Limb (tissue), 2 donors: ENCODE measurements at regions not wholly inside any gene's neighbourhood (a gene's known extent, or its start where the extent isn't known, plus 50 kb on each side); places are given as distances from the start of the nearest gene placed in this dataset.
A peak's percentile ranks its signal among the peaks of the same experiment; 100 is the strongest.
"Not testable (repeated sequence)": the region's sequence is repeated elsewhere in the genome, so short reads cannot be mapped to it uniquely, and the experiment has no call there.

Experiments
- DNase-seq, 2 donors: peaks; one replicate each; pipeline ENCODE4 v3.0.0-alpha.2; 2016; ENCODE audit errors: extremely low spot score in 2 of 2

- no peak for DNase-seq
These were observed 368.5 kb upstream of the SNX7 start for GRCh38 chr1:98292994-98293393.

DNA sequence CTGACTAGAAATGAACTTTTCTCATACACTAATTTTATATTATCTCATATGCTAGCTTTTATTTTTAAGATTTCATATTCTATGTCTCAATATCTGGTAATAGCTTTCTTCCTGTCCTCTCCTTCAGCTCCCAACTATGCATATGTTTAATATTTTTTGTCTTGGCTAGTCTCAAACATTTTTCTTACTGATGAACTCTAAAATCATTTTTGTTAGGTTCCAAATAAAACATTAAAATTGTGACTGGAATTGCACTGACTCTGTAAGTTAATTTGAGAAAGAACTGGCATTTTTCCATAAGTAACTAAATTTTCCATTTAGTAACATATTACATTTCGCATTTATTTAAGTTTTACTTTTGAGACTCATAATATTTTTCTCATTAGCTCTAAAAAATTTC is 368.5 kb upstream of the DPYD start:
- no peak for DNase-seq

- no peak for DNase-seq
These were observed 367.7 kb upstream of the DPYD start for GRCh38 chr1:98288494-98288893.

DNA sequence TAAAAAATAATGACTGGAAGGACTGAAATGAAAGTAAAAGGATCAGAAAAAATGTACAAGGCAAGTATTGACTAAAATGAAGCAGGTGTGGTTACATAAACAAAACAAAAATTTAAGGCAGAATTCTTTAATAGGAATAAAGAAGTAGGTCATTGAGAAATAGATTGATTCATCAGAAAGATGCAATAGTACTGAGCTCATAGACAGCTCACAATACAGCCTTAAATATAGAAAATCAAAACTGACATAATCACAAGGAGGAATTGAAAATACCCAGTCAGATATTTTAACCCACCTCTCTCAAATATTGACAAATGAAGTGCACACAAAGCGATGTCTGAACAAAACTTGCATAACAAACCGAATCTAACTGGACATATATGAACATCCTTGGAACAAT is 366.8 kb upstream of the DPYD start:
- DNase-seq, result no peak

DNA sequence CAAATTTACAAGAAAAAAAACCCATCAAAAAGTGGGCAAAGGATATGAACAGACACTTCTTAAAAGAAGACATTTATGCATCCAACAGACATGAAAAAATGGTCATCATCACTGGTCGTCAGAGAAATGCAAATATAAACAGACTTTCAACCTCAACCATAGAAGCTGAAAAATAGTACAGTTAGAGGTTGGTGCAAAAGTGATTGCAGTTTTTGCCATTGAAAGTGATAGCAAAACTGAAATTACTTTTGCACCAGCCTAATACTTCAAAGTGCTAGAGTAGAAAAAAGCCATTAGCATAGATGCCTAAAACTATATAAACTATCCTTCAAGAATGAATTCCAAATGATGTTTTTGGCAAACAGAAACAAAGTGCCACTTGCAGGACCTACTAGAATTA is 365.8 kb upstream of the DPYD start:
- DNase-seq, result no peak

DNA sequence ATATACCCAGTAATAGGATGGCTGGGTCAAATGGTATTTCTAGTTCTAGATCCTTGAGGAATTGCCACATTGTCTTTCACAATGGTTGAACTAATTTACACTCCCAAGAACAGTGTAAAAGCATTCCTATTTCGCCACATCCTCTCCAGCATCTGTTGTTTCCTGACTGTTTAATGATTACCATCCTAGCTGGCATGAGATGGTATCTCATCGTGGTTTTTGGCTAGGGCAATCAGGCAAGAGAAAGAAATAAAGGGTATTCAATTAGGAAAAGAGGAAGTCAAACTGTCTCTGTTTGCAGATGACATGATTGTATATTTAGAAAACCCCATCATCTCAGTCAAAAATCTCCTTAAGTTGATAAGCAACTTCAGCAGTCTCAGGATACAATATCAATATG is 364.5 kb upstream of the DPYD start:
- not testable (repeated sequence) for DNase-seq

GRCh38 chr1:98280049-98280448 is 359.2 kb upstream of the DPYD start:
- no peak for DNase-seq

- no peak for DNase-seq
These were observed 357.2 kb upstream of the DPYD start for GRCh38 chr1:98278055-98278454.

- DNase-seq, result no peak
These were observed 356.3 kb upstream of the DPYD start for GRCh38 chr1:98277118-98277517.

- no peak for DNase-seq
These were observed 355.7 kb upstream of the DPYD start for GRCh38 chr1:98276514-98276913.

DNA sequence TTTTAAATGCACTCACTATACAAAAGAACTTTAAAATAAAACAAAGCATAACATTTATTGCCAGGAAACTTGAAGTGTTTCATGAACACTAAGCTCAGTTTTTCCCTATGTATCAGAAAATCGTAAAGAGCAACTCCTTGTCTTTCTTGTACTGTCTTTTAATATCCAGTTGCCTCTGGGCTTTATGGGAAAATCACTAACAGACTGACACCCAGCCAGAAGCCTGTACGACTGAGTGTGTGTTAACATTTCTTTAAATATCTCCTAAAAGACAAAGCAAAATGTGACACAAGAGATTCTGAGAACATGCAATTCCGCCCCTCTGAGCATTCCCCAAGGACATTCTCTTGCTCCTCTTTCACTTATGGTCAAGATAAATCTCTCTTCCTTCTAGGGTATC is 347.5 kb upstream of the DPYD start:
- DNase-seq, result peak in 1 of 2 donors; percentile 24

- DNase-seq, result no peak
These were observed 346.6 kb upstream of the DPYD start for GRCh38 chr1:98267423-98267822.

GRCh38 chr1:98264727-98265126 is 343.9 kb upstream of the DPYD start:
- DNase-seq, result no peak

- DNase-seq, result no peak
These were observed 340.0 kb upstream of the DPYD start for GRCh38 chr1:98260839-98261238.

- DNase-seq, result no peak
These were observed 339.6 kb upstream of the DPYD start for GRCh38 chr1:98260412-98260811.

DNA sequence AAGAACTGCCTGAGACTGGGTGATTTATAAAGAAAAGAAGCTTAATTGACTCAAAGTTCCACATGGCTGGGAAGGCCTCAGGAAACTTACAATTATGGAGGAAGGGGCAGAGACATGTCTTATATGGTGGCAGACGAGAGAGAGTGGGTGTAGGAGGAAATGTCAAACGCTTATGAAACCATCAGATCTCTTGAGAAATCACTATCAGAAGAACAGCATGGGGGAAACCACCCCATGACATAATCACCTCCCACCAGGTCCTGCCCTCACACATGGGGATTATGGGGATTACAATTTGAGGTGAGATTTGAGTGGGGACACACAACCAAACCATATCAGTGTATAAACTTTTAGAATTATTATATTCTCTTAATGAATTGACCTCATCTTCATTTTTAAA is 335.9 kb upstream of the DPYD start:
- DNase-seq, result no peak

DNA sequence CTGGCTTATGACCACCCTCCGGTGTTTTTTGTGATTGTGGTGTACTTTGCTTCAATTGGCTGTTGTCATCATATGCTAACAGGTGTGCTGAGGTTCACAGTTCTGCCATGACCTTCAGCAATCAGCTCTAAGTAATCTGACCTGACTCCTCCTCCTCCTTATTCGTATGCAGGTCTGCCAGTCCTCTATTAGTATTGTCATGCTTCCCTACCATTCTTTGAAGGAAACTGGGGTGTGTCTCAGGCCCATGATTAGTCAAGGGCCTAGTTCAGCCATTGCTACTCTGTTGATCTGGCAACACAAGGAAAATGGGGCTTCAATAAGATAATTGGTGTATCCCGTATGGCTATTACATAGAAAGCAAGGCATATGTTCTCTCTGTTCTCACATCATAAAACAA is 332.3 kb upstream of the DPYD start:
- no peak for DNase-seq

DNA sequence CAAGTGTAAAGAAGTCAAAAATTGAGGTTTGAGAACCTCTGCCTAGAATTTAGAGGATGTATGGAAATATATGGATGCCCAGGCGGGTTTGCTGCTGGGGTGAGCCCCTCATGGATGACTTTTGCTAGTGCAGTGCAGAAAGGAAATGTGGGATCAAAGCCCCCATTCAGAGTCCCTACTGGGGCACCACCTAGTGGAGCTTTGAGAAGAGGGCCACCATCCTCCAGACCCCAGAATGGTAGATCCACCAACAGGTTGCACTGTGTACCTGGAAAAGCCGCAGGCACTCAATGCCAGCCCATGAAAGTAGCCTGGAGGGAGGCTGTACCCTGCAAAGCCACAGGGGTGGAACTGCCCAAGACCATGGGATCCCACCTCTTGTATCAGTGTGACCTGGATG is 330.7 kb upstream of the DPYD start:
- DNase-seq, result no peak

- no peak for DNase-seq
These were observed 311.8 kb upstream of the DPYD start for GRCh38 chr1:98232678-98233077.

GRCh38 chr1:98222706-98223105 is 301.9 kb upstream of the DPYD start:
- no peak for DNase-seq

DNA sequence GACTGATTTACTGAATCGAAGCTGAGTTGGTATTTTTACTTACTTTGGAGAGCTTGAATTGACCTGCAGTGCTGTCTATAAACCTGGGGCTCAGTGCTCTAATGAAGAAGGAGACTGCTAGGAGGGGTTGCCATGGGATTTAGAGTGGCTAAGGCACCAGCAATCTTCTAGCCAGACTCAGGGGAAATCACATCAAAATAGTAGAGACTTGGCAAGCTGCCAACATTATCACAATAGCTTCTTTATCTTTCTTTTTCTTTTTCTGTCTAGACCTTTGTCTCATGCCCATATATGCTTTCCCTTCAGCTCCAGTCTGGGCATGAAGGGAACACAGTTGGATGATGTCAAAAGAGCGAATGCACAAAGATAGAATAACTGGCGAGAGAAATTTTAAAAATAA is 301.1 kb upstream of the DPYD start:
- DNase-seq, result no peak

- DNase-seq, result no peak
These were observed 296.8 kb upstream of the DPYD start for GRCh38 chr1:98217601-98218000.

DNA sequence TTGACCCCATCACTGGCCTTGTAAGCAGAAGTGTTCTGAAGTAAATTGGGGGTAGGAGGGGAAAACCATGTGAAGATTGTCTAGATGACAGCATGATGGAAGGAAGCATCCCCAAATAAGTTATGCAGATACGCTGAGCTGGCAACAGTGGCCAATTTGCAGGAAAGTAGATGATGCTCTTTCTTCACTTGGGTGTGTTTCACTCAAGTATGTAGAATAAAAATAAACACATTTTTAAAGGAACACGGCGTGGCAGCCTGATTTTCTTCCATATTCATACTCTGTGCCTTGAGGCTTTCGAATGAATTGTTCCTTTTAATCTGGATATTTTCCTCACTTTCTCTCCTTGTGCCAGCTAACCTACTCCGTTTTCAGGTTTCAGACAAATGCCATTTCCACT is 295.5 kb upstream of the DPYD start:
- no peak for DNase-seq

DNA sequence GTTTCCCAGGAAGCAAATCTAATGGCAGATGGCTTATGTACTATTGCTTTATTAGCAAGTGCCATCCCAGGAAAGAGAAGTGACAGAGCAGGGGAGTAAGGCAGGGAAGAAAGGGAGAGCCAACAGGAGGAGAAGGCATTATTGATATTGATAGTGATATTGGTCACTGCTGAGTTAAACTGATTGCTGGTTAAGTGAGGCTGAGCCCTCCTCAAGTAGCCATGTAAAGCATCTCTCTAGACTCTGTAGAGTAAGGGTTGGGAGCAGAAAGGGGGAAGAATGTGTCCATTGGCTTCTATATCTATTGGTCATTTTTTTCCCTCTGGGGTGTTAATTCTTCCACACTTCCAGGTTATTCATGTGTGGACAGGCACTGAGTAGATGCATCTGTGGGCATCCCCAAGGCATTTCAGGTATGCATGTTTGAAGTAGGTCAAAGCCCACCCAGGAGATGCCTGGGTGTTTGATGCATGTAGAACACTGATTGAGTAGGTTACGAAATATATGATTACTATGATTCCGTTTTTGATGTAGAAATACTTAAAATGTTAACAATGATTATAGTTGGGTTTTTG is 290.5 kb upstream of the DPYD start:
- no peak for DNase-seq
